ENCODE measurements at regions not wholly inside any gene's neighbourhood (a gene's known extent, or its start where the extent isn't known, plus 50 kb on each side); places are given as distances from the start of the nearest gene placed in this dataset.
"Not testable (repeated sequence)": the region's sequence is repeated elsewhere in the genome, so short reads cannot be mapped to it uniquely, and the experiment has no call there.

DNA sequence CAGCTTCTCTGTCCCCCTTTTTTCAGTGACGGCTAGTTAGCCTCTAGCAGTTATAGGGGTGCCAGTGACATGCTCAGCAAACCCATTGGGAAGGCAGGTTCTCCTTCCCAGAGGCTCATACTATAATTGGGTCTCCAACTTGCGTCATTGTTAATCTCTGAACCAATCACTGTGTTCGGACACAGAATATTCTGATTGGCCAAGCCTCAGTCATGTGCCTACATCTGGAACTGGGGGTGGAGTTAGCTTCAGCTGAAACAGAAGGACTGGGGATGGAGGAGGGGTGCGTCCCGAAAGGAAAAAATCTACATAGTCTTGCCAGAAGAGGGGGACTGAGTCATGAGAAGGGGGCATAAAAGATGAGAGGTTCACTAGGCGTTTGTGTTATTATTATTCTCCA lies 165.6 kb downstream of the SUDS3 start:
- H3K4me1 ChIP-seq, result peaks cover 5% of the 10 kb centered on the region
- DNase-seq, result peak; percentile 46
- TF ChIP-seq CTCF (IDR thresholded peaks at IDR 0.05), result no peak
- no peak for TF ChIP-seq POLR2A (IDR thresholded peaks at IDR 0.05)
- no peak overlapping the region for H3K27ac ChIP-seq
- 71 to 72% methylated on average over 6 of the region's 6 CpGs for WGBS, 2 donors
- H3K36me3 ChIP-seq (ENCODE audit: low read depth, missing control alignments), result no peaks in the 10 kb centered on the region
- peak overlapping the region in 1 of 2 donors; percentile 23 for H3K4me3 ChIP-seq
- H3K27me3 ChIP-seq, result no peaks in the 10 kb centered on the region
- intact Hi-C loops (cut with DNase I; ENCODE audit: low total_unique reads), result no loop called here
- no peaks in the 10 kb centered on the region for H3K9me3 ChIP-seq

DNA sequence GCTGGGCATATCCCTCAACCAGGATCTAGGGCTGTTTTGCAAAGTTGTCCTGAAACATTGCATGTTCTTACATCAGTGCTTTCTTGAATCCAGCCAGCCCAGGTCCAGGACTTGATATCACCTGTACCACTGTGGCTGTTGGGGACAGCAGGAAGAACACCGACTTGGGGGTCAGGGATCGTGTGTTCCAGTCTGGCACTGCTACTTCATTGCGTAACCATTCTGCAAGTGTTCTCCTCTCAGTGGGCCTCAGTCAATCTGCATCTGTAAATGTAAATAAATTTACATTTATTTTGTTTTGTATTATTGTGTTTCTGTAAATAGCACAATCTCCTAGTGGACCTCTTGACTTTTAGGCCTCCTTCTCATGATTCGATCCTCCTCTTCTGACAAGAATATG lies 167.3 kb downstream of the SUDS3 start:
- Histone ChIP-seq H3K27me3 (no peaks in the 10 kb centered on the region), H3K27ac (no peak overlapping the region), H3K4me3 (no peak overlapping the region), H3K9me3 (no peaks in the 10 kb centered on the region), H3K36me3 (ENCODE audit: low read depth, missing control alignments) (no peaks in the 10 kb centered on the region), H3K4me1 (no peaks in the 10 kb centered on the region)
- DNase-seq, result no peak
- intact Hi-C loops (cut with DNase I; ENCODE audit: low total_unique reads), result no loop called here
- WGBS, 2 donors, result 92% methylated on average over 4 of the region's 4 CpGs
- TF ChIP-seq CTCF (IDR thresholded peaks at IDR 0.05) (no peak), POLR2A (IDR thresholded peaks at IDR 0.05) (no peak)

- H3K4me3 ChIP-seq, result no peak overlapping the region
- no peaks in the 10 kb centered on the region for H3K9me3 ChIP-seq
- intact Hi-C loops (cut with DNase I; ENCODE audit: low total_unique reads), result no loop called here
- H3K4me1 ChIP-seq, result no peaks in the 10 kb centered on the region
- TF ChIP-seq CTCF (IDR thresholded peaks at IDR 0.05), result no peak
- no peak for TF ChIP-seq POLR2A (IDR thresholded peaks at IDR 0.05)
- no peak overlapping the region for H3K27ac ChIP-seq
- no peaks in the 10 kb centered on the region for H3K36me3 ChIP-seq (ENCODE audit: low read depth, missing control alignments)
- 67 to 83% methylated on average over 1 of the region's 1 CpG for WGBS, 2 donors
- H3K27me3 ChIP-seq, result no peaks in the 10 kb centered on the region
- no peak for DNase-seq
Observed at GRCh38 chr12:118544569-118544968, 168.2 kb downstream of the SUDS3 start.

- WGBS, 2 donors, result 94 to 97% methylated on average over 6 of the region's 6 CpGs
- H3K27ac ChIP-seq; intact Hi-C loops (cut with DNase I; ENCODE audit: low total_unique reads); H3K9me3 ChIP-seq; H3K4me1 ChIP-seq; H3K4me3 ChIP-seq; H3K36me3 ChIP-seq (ENCODE audit: low read depth, missing control alignments); DNase-seq; H3K27me3 ChIP-seq: not testable (repeated sequence)
Observed at GRCh38 chr12:118547606-118548005, 171.3 kb downstream of the SUDS3 start.

GRCh38 chr12:118548887-118549509 lies 172.6 kb downstream of the SUDS3 start:
- H3K27me3 ChIP-seq, result no peaks in the 10 kb centered on the region
- H3K4me3 ChIP-seq, result no peak overlapping the region
- H3K27ac ChIP-seq, result no peak overlapping the region
- H3K4me1 ChIP-seq, result no peaks in the 10 kb centered on the region
- no peaks in the 10 kb centered on the region for H3K9me3 ChIP-seq
- no peak for TF ChIP-seq POLR2A (IDR thresholded peaks at IDR 0.05)
- WGBS, 2 donors, result 77 to 80% methylated on average over 4 of the region's 4 CpGs
- intact Hi-C loops (cut with DNase I; ENCODE audit: low total_unique reads), result no loop called here
- no peaks in the 10 kb centered on the region for H3K36me3 ChIP-seq (ENCODE audit: low read depth, missing control alignments)
- DNase-seq, result no peak

GRCh38 chr12:118549510-118549980 lies 173.2 kb downstream of the SUDS3 start:
- Histone ChIP-seq H3K27ac (no peak overlapping the region), H3K9me3 (no peaks in the 10 kb centered on the region), H3K27me3 (no peaks in the 10 kb centered on the region), H3K4me1 (no peaks in the 10 kb centered on the region), H3K36me3 (ENCODE audit: low read depth, missing control alignments) (no peaks in the 10 kb centered on the region), H3K4me3 (no peak overlapping the region)
- intact Hi-C loops (cut with DNase I; ENCODE audit: low total_unique reads), result no loop called here
- TF ChIP-seq POLR2A (IDR thresholded peaks at IDR 0.05) (no peak), CTCF (IDR thresholded peaks at IDR 0.05) (no peak)
- DNase-seq, result no peak
- 70 to 78% methylated on average over 8 of the region's 8 CpGs for WGBS, 2 donors
